ENCODE measurements at regions not wholly inside any gene's neighbourhood (a gene's known extent, or its start where the extent isn't known, plus 50 kb on each side); places are given as distances from the start of the nearest gene placed in this dataset.

GRCh38 chr2:221676566-221677172, 104.6 kb upstream of the EPHA4 start:
- FAIRE-seq: no peak

GRCh38 chr2:221675201-221675908, 103.3 kb upstream of the EPHA4 start:
- FAIRE-seq: no peak

GRCh38 chr2:221674446-221674845, 102.3 kb upstream of the EPHA4 start:
- no peak for FAIRE-seq

- FAIRE-seq: no peak
Measured at GRCh38 chr2:221673248-221673647, 101.1 kb upstream of the EPHA4 start.

GRCh38 chr2:221671515-221671914, 99.4 kb upstream of the EPHA4 start:
- no peak for FAIRE-seq

GRCh38 chr2:221662689-221663391, 90.7 kb upstream of the EPHA4 start:
- no peak for FAIRE-seq

- no peak for FAIRE-seq
Measured at GRCh38 chr2:221657806-221658205, 85.7 kb upstream of the EPHA4 start.

- FAIRE-seq: no peak
Measured at GRCh38 chr2:221655300-221655699, 83.2 kb upstream of the EPHA4 start.

GRCh38 chr2:221653182-221653581, 81.1 kb upstream of the EPHA4 start:
- FAIRE-seq: no peak

GRCh38 chr2:221649051-221649775, 77.1 kb upstream of the EPHA4 start:
- FAIRE-seq: no peak

- FAIRE-seq: no peak
Measured at GRCh38 chr2:221642447-221642846, 70.3 kb upstream of the EPHA4 start.

GRCh38 chr2:221641181-221641871, 69.2 kb upstream of the EPHA4 start:
- no peak for FAIRE-seq

- no peak for FAIRE-seq
Measured at GRCh38 chr2:221640686-221641085, 68.6 kb upstream of the EPHA4 start.

GRCh38 chr2:221637851-221638250, 65.7 kb upstream of the EPHA4 start:
- no peak for FAIRE-seq

GRCh38 chr2:221635949-221636348, 63.8 kb upstream of the EPHA4 start:
- FAIRE-seq: no peak

GRCh38 chr2:221629468-221629867, 57.4 kb upstream of the EPHA4 start:
- FAIRE-seq: no peak

- FAIRE-seq: no peak
Measured at GRCh38 chr2:221624475-221624874, 52.4 kb upstream of the EPHA4 start.
